T47D (cell line): ENCODE measurements at regions not wholly inside any gene's neighbourhood (a gene's known extent, or its start where the extent isn't known, plus 50 kb on each side); places are given as distances from the start of the nearest gene placed in this dataset.

Experiments
- DNase-seq, 2 experiments: peaks; one replicate each; pipeline versions ENCODE4 v3.0.0 to v3.0.0-alpha.2; 2011 to 2012; ENCODE audit warnings: low read depth in 1 of 2, low spot score in 1 of 2
- JUND ChIP-seq: IDR thresholded peaks from 2 replicates; pipeline ENCODE4 v1.6.1; 2012; ENCODE audit warnings: low read depth
- in situ Hi-C: cut with HindIII; loops from 2 replicates; pipeline ENCODE4 v1.10.0; 2016; ENCODE audit warnings: low sequenced_read_pairs, low pct_unique_long_range_greater_than_20kb

DNA sequence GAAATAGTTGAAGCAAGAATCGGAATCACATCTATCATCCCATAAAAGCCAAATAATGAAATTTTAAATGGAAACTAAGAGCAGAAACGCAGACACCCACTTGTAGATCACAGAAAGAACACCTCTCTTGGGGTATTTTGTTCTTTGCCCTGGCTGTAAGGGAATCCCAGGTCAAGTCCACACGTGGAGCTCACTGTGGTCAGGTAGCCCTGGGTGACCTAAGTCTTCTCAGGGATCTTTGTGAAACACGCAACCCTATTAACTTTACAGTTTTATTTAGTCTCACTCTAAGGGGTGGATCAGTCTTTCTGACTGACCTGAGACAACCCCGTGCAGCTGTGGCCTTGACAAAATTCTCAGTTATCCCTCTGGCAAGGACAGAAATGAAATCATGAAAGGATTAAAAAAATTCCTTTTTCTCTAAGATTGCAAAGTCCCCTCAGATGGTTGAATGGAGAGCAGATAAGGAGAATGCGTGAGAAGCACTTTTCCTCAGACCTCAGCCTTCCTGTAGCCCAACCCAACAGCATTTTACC, 111.6 kb downstream of the NREP start:
- no peak for TF ChIP-seq JUND
- in situ Hi-C loops = no loop called here
- no peak for DNase-seq

DNA sequence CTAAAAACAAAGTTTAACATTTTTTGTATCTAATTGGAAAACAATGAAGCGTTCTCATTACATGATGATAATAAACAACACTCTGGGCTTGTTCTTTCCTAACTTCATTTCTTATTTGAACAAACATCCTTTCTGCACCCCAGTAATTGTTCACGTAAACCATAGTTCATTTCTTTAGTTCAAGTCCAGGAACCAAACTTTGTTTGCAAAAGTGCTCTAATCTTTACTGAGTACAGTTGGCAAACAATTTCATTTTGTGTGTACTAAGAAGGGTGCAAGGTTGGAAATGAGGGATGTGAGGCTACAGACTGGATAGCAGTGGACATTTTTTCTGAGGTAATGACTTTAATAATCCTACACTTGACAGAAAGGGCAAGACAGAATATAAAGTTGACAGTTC, 113.5 kb downstream of the NREP start:
- in situ Hi-C loops = no loop called here
- TF ChIP-seq JUND = no peak
- no peak for DNase-seq

DNA sequence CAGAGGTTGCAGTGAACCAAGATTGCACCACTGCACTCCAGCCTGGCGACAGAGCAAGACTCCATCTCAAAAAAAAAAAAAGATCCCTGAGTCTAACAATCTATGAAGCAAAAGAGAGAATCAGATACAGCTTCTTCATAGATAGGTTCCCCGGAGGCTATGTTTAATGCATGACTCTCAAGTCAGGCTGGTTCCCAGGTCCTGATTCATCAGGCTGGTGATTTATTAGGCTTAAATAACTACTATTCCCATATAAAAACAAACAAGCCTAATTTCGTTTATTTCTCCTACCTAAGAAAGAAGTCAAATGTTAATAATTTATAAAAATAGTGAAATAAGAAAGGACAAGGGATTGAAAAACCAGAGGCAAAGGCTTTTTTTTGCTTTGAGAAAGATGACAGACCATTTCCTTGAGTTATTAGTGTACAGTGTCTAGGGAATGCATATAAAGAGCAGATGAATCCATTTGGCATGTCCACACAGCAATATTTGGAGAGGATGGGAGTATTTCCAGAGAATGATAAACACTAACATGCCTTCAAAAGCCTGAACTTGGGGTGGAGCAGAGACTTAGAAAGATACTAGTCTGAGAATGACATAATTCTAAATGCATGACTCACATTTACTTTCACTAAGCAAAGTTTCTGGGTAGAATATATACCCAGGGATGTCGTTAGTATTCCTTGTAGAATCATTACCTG, 115.3 kb downstream of the NREP start:
- in situ Hi-C loops = no loop called here
- no peak for TF ChIP-seq JUND
- DNase-seq = no peak

DNA sequence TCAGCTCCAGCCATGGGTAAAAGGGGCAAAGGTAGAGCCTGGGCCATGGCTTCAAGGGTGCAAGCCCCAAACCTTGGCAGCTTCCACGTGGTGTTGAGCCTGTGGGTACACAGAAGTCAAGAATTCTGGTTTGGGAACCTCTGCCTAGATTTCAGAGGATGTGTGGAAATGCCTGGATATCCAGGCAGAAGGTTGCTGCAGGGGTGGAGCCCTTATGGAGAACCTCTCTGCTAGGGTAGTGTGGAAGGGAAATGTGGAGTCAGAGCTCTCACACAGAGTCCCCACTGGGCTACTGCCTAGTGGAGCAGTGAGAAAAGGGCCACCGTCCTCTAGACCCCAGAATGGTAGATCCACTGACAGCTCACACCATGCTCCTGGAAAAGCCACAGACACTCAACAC, 117.1 kb downstream of the NREP start:
- DNase-seq = no peak
- in situ Hi-C loops = no loop called here
- TF ChIP-seq JUND = no peak

DNA sequence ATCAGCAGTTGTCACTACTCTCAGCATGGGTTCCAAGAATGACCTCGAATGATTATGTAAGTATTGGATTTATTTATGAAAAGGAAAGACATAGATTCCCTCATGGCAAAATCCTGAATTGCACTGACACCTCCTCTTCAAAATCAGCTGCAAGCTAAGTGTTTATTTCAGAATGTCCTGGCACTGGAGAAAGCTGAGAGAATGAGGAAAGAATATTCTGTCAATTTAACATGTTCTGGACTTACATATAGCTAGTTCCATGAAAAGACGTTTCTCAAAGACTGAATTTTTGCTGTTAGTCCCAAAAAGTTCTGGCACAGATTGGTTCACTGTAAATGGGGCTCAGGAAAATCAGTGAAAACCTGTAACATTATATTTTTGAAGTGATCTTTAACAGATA, 120.3 kb downstream of the NREP start:
- DNase-seq = no peak
- no peak for TF ChIP-seq JUND
- in situ Hi-C loops = no loop called here

DNA sequence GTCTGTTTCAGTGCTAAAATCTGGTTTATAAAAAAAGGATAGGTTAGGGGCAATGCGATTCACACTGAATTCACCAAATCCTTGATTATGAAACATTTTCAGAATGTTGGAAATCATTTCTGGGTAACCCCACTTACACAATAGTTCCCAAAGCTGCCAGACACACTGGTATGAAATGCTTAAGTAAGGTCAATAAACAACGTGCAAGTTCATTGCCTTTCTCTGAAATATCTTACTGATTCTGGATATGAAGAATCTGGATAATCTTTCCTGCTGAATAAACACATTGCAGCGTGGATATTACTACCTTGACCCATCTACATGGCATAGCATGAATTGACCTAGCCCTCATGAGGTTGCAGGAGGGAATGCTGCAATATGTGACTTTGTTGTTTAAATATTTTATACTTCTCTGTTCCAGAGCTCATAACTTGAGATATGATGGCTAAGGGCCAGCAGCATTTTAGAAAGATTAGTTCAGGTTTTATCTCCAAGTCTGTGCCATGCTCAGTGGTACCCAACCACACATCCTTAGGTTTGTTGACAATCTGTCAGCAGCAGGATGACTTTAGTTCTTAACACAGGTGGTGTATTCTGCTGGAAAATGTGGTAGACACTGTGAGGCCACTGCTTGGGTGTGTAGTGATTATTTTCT, 121.0 kb downstream of the NREP start:
- in situ Hi-C loops = no loop called here
- TF ChIP-seq JUND = no peak
- no peak for DNase-seq

DNA sequence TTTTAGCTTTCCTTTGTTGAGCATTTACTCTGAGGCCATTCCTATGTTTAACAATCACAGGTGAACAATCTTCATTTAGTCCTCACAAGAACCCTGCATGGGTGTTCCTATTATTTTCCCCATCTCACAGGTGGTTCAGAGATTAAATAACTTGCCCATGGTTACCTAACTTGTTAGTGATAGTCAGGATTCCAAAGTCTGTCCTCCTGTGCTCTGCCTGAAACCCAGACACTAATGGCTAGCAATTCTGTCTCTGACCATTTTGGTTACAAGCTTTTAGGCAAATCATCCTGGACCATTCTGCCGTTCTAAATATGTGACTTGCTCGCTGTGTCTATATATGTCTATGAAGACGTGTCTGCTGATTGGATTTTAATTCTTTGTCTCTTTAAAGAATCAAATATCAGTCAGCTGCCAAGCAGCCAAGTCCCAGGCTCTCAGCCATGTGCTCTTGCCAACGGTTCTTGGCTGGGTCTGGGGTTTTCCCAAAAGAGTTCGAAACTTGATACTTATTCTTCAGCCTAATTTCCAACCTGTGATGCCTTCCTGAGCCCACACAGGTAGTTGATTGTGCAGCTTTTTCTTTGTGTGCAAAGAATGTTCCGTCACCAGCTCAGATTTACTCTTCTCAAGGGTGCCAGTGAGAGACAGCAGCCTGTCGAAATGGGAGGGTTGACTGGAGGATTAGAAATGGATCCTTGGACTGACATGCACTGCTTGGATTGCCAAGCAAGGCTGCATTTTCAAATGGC, 121.7 kb downstream of the NREP start:
- TF ChIP-seq JUND = no peak
- in situ Hi-C loops = no loop called here
- DNase-seq = no peak

DNA sequence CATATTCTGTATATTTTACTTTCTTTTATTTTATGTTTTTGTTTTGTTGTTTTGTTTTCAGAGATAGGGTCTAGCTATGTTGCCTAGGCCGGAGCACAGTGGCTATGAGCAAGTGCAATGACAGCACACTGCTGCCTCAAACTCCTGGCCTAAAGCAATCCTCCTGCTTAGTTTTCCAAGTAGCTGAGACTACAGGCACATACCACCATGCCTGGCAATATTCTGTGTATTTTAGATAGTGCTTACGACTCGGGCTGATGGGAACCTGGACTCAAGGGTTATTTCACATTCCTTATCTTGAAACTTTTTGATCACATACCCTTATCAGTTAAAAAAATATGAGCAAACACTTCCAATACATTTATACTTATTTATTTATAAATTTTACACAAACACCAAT, 119.0 kb upstream of the STARD4 start:
- DNase-seq = no peak
- in situ Hi-C loops = no loop called here
- TF ChIP-seq JUND = no peak

DNA sequence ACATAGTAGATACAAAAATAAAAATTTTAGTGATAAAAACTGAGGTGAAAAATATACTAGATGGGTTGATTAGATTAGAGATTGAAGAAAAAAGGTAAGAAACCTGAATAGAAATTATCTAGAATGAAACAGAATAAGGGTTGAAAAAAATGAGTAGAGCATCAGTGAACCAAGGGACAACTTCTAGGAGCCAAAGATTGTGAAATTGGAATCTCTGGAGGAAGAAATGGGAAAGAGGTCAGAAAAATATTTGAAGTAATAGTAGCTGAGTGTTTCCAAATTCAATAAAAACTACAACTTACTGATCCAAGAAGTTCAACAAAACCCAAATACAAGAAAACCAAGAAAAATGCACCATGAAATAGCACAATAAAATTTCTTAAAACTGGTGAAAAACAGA, 116.6 kb upstream of the STARD4 start:
- DNase-seq = no peak
- no peak for TF ChIP-seq JUND
- in situ Hi-C loops = no loop called here

DNA sequence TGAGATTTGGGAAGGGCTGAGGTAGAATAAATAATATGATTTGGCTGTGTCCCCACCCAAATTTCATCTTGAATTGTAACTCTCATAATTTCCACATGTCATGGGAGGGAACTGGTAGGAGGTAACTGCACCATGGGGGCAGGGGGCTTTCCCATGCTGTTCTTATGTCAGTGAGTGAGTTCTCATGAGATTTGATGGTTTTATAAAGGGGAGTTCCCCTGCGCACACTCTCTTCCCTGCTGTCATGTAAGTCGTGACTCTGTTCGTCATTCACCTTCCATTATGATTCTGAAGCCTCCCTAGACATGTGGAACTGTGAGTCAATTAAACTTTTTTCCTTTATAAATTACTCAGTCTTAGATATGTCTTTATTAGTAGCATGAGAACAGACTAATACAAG, 115.5 kb upstream of the STARD4 start:
- TF ChIP-seq JUND = no peak
- in situ Hi-C loops = no loop called here
- no peak for DNase-seq

DNA sequence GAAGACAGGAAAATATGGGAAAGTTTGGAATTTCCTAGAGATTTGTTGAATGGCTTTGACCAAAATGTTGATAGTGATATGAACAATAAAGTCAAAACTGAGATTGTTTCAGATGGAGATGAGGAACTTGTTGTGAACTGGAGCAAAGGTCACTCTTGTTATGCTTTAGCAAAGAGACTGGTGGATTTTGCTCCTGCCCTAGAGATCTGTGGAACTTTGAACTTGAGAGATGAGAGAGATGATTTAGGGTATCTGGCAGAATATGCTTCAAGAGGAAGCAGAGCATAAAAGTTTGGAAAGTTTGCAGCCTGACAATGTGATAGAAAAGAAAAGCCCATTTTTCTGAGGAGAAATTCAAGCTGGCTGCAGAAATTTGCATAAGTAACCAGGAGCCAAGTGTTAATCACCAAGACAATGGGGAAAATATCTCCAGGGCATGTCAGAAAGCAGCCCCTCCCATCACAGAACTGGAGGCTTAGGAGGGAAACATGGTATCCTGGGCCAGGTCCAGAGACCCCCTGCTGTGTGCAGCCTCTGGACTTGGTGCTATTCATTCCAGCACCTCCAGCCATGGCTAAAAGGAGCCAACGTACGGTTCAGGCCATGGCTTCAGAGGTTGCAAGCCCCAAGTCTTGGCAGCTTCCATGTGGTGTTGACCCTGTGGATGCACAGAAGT, 114.3 kb upstream of the STARD4 start:
- in situ Hi-C loops = no loop called here
- DNase-seq = no peak
- TF ChIP-seq JUND = no peak

DNA sequence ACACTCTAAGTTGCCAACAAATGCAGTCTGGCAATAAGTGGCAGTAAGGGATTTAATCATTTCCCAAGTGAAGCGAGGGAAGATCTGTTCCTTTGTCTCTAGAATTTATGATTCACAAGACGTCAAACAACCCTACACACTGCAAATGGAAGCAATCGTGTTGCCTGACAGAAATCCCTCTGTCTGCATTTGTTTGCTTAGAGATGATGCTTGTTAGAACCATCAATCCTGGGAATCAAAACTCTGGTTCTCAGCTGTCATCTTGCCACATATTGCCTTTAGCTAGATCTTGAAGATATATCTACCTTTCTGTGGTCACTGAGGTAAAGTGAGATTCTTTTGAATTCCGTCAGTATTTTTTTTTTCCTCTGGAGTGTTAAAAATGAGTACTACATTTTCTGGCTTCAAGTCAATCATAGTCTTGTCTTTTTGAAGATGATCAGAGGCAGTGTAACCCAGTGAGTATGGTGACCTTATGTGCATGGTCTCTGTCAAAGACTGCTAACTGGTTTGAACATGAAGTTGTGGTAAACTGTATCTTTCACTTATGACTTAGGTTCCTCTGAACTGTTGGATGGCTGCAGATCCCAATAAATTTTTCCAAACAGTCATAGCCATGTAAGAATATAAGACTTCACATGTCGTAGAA, 106.4 kb upstream of the STARD4 start:
- DNase-seq = no peak
- TF ChIP-seq JUND = no peak
- in situ Hi-C loops = no loop called here
